ENCODE measurements at regions not wholly inside any gene's neighbourhood (a gene's known extent, or its start where the extent isn't known, plus 50 kb on each side); places are given as distances from the start of the nearest gene placed in this dataset.

GRCh38 chr14:86858591-86858990 lies 1134.4 kb downstream of the GALC start:
- no peak for DNase-seq

- DNase-seq, result no peak
These were observed 1135.0 kb downstream of the GALC start for GRCh38 chr14:86858031-86858430.

GRCh38 chr14:86852530-86852929 lies 1140.5 kb downstream of the GALC start:
- DNase-seq, result no peak

- DNase-seq, result no peak
These were observed 1145.8 kb downstream of the GALC start for GRCh38 chr14:86847140-86847539.

- peak; percentile 15 for DNase-seq
These were observed 1154.6 kb downstream of the GALC start for GRCh38 chr14:86838363-86838762.

- no peak for DNase-seq
These were observed 1166.3 kb downstream of the GALC start for GRCh38 chr14:86826661-86827060.

GRCh38 chr14:86824167-86824566 lies 1168.8 kb downstream of the GALC start:
- no peak for DNase-seq

- no peak for DNase-seq
These were observed 1169.4 kb downstream of the GALC start for GRCh38 chr14:86823581-86823980.

- no peak for DNase-seq
These were observed 1177.6 kb downstream of the GALC start for GRCh38 chr14:86815341-86815740.

GRCh38 chr14:86802726-86803125 lies 1190.3 kb downstream of the GALC start:
- DNase-seq, result no peak

GRCh38 chr14:86799244-86799647 lies 1193.7 kb downstream of the GALC start:
- no peak for DNase-seq

GRCh38 chr14:86798330-86798729 lies 1194.7 kb downstream of the GALC start:
- DNase-seq, result no peak

GRCh38 chr14:86797075-86797351 lies 1196.0 kb downstream of the GALC start:
- DNase-seq, result no peak

GRCh38 chr14:86796221-86797074 lies 1196.5 kb downstream of the GALC start:
- no peak for DNase-seq

- DNase-seq, result no peak
These were observed 1198.3 kb downstream of the GALC start for GRCh38 chr14:86794689-86795088.

- no peak for DNase-seq
These were observed 1202.3 kb downstream of the GALC start for GRCh38 chr14:86790408-86791364.

- DNase-seq, result no peak
These were observed 1204.8 kb downstream of the GALC start for GRCh38 chr14:86788224-86788623.

- no peak for DNase-seq
These were observed 1205.3 kb downstream of the GALC start for GRCh38 chr14:86787717-86788116.

GRCh38 chr14:86782092-86782580 lies 1210.8 kb downstream of the GALC start:
- no peak for DNase-seq

GRCh38 chr14:86780876-86781510 lies 1212.0 kb downstream of the GALC start:
- DNase-seq, result no peak

GRCh38 chr14:86780461-86780860 lies 1212.5 kb downstream of the GALC start:
- no peak for DNase-seq

- no peak for DNase-seq
These were observed 1213.6 kb downstream of the GALC start for GRCh38 chr14:86779416-86779815.

GRCh38 chr14:86777963-86778602 lies 1214.9 kb downstream of the GALC start:
- no peak for DNase-seq
